ENCODE measurements at regions not wholly inside any gene's neighbourhood (a gene's known extent, or its start where the extent isn't known, plus 50 kb on each side); places are given as distances from the start of the nearest gene placed in this dataset.

GRCh38 chr12:105835580-105836241, 303.0 kb downstream of the NUAK1 start:
- intact Hi-C loops (cut with micrococcal nuclease), result no loop called here
- no peaks in the 10 kb centered on the region for H3K27me3 ChIP-seq (ENCODE audit: low read depth)
- no peaks in the 10 kb centered on the region for H3K36me3 ChIP-seq
- no peaks in the 10 kb centered on the region for H3K9me3 ChIP-seq (replicated peaks)
- no peak for DNase-seq
- no peak overlapping the region for H3K4me3 ChIP-seq
- TF ChIP-seq CTCF (IDR thresholded peaks at IDR 0.05; ENCODE audit: borderline replicate concordance), result no peak
- H3K27ac ChIP-seq (replicated peaks), result no peak overlapping the region
- H3K4me1 ChIP-seq, result peaks cover 4% of the 10 kb centered on the region

DNA sequence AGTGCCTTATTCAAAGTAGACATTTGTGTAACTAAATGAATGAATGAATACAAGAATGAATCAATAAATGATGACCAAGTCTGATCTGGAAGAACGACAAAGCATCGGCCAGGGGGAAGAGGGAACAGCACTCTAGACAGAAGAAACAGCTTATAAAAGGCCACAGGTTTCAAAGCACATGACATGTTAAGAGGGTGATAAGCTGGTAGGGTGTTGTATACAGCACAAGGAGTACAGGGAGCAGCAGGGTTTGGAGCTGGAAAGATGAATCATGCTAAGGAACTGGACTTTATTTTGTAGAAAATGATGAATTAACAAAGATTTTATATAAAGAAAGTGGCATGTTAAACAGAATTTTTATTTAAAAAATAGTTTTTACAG, 302.5 kb downstream of the NUAK1 start:
- DNase-seq, result no peak
- no peak for TF ChIP-seq CTCF (IDR thresholded peaks at IDR 0.05; ENCODE audit: borderline replicate concordance)
- no peak overlapping the region for H3K27ac ChIP-seq (replicated peaks)
- H3K27me3 ChIP-seq (ENCODE audit: low read depth), result no peaks in the 10 kb centered on the region
- no peaks in the 10 kb centered on the region for H3K9me3 ChIP-seq (replicated peaks)
- no peaks in the 10 kb centered on the region for H3K36me3 ChIP-seq
- no peak overlapping the region for H3K4me3 ChIP-seq
- intact Hi-C loops (cut with micrococcal nuclease), result no loop called here
- peaks cover 4% of the 10 kb centered on the region for H3K4me1 ChIP-seq

DNA sequence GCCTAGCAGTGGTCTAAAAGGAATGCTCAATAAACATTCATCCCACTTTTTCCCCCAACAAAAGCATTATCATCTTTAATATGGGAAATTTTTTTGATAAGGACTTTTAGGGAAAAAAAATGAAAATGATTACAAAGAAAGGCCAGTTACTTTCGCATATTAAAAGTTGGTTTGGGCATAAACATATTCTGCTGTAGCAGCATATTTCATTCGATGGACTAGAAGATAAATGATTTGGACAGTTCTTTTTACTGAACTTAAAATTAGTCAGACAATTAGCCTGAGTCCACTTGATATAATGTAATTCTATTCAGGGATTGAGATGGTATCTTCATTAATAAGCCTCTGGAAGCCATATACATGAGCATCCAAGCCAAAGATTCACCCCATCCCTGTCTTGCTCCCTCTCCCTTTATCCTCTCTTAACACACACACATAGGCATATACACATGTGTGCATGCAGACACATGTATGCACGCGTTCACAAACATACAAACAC, 299.1 kb downstream of the NUAK1 start:
- no peak for DNase-seq
- Histone ChIP-seq H3K9me3 (replicated peaks) (no peaks in the 10 kb centered on the region), H3K27me3 (ENCODE audit: low read depth) (no peaks in the 10 kb centered on the region), H3K36me3 (no peaks in the 10 kb centered on the region), H3K27ac (replicated peaks) (no peak overlapping the region), H3K4me3 (no peak overlapping the region), H3K4me1 (peaks cover 4% of the 10 kb centered on the region)
- intact Hi-C loops (cut with micrococcal nuclease), result no loop called here
- no peak for TF ChIP-seq CTCF (IDR thresholded peaks at IDR 0.05; ENCODE audit: borderline replicate concordance)

DNA sequence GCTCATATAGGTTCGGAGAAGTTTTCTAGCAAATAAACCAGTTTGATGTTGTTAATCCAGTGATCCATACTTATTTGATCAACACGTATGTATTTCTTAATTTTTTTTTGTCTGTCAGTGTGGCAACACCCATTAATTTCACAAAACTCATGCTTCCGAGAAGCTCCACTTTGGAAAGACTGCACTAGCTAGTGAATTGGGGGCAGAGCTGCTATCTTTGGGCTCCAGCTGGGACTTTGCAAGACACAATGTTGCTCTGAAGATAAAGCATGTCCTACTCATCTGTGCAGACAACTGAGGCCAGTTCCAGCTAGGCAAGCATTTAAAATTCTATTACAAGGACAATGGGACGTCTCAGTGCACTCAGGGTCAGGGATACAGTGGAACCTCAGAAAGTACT, 298.4 kb downstream of the NUAK1 start:
- Histone ChIP-seq H3K9me3 (replicated peaks) (no peaks in the 10 kb centered on the region), H3K4me1 (peaks cover 4% of the 10 kb centered on the region), H3K27ac (replicated peaks) (no peak overlapping the region), H3K27me3 (ENCODE audit: low read depth) (no peaks in the 10 kb centered on the region), H3K4me3 (no peak overlapping the region), H3K36me3 (no peaks in the 10 kb centered on the region)
- no peak for TF ChIP-seq CTCF (IDR thresholded peaks at IDR 0.05; ENCODE audit: borderline replicate concordance)
- intact Hi-C loops (cut with micrococcal nuclease), result no loop called here
- no peak for DNase-seq

GRCh38 chr12:105841840-105842239, 296.9 kb downstream of the NUAK1 start:
- Histone ChIP-seq H3K4me1 (no peaks in the 10 kb centered on the region), H3K9me3 (replicated peaks) (no peaks in the 10 kb centered on the region), H3K27me3 (ENCODE audit: low read depth) (no peaks in the 10 kb centered on the region), H3K27ac (replicated peaks) (no peak overlapping the region), H3K4me3 (no peak overlapping the region), H3K36me3 (no peaks in the 10 kb centered on the region)
- DNase-seq, result no peak
- no peak for TF ChIP-seq CTCF (IDR thresholded peaks at IDR 0.05; ENCODE audit: borderline replicate concordance)
- intact Hi-C loops (cut with micrococcal nuclease), result no loop called here
